Esophagus squamous epithelium (tissue), 4 donors: ENCODE measurements at regions not wholly inside any gene's neighbourhood (a gene's known extent, or its start where the extent isn't known, plus 50 kb on each side); places are given as distances from the start of the nearest gene placed in this dataset.
"Not testable (repeated sequence)": the region's sequence is repeated elsewhere in the genome, so short reads cannot be mapped to it uniquely, and the experiment has no call there.

Source experiments
- CTCF ChIP-seq, 6 experiments: fragments of 450-650 bp in 4 of 6; fragments of 200-600 bp in 2 of 6; sonication (generic) in 2 of 6; IDR thresholded peaks; one replicate each; pipeline ENCODE4 v1.5.1; 2016 to 2019; ENCODE audit warnings: antibody characterized with exemption in 6 of 6, mild to moderate bottlenecking in 4 of 6, moderate library complexity in 4 of 6
- POLR2A ChIP-seq, 4 donors: fragments of 450-650 bp; IDR thresholded peaks; one replicate each; pipeline ENCODE4 v1.6.1; 2017; ENCODE audit warnings: antibody characterized with exemption in 4 of 4, mild to moderate bottlenecking in 4 of 4, moderate library complexity in 3 of 4

GRCh38 chr2:87077124-87077446 lies 55.4 kb upstream of the PLGLB1 start:
- not testable (repeated sequence) for TF ChIP-seq CTCF, POLR2A (IDR thresholded peaks at IDR 0.05)
